Activated CD4-positive, alpha-beta T cell treated with anti-CD3 and anti-CD28 coated beads for 36 hours (primary cell): ENCODE measurements at regions not wholly inside any gene's neighbourhood (a gene's known extent, or its start where the extent isn't known, plus 50 kb on each side); places are given as distances from the start of the nearest gene placed in this dataset.

Experiments used
- ATAC-seq: fragments of 200-7000 bp; cut with Tn5 transposase; one replicate; pipeline ENCODE4 v1.10.0; 2021; ENCODE audit warnings: mild to moderate bottlenecking, moderate library complexity
- CTCF ChIA-PET: fragments of 350-600 bp; sonication (Branson Sonifier 250); formaldehyde crosslinking; loops from one replicate; lab custom pipeline; 2021; ENCODE audit warnings: antibody characterized with exemption; lab: Charles Lee
- POLR2A ChIA-PET: fragments of 350-600 bp; sonication (Branson Sonifier 250); formaldehyde crosslinking; loops from one replicate; lab custom pipeline; 2021; ENCODE audit warnings: antibody characterized with exemption, inconsistent platforms; lab: Charles Lee
- DNase-seq: peaks from one replicate; pipeline ENCODE4 v3.0.0-alpha.2; 2020
- H3K27ac Mint-ChIP-seq: one replicate; pipeline ENCODE4 v1.8.0; 2021; ENCODE audit warnings: mixed read lengths
- H3K27me3 Mint-ChIP-seq: one replicate; pipeline ENCODE4 v1.8.0; 2021; ENCODE audit warnings: mixed read lengths
- H3K36me3 Mint-ChIP-seq: one replicate; pipeline ENCODE4 v1.8.0; 2021; ENCODE audit warnings: low read depth, mixed read lengths
- H3K4me1 Mint-ChIP-seq: one replicate; pipeline ENCODE4 v1.8.0; 2021; ENCODE audit warnings: mixed read lengths
- H3K4me3 Mint-ChIP-seq: one replicate; pipeline ENCODE4 v1.8.0; 2021; ENCODE audit warnings: mild to moderate bottlenecking, moderate library complexity, mixed read lengths
- H3K9me3 Mint-ChIP-seq: one replicate; pipeline ENCODE4 v1.8.0; 2021; ENCODE audit warnings: low read depth, mixed read lengths
- intact Hi-C, 2 experiments: fragments of 100-400 bp; cut with DNase I in 1 of 2; cut with micrococcal nuclease in 1 of 2; formaldehyde crosslinking; loops; one replicate each; pipeline versions ENCODE4 v1.14.2 to v1.15.1; 2022 to 2024; cut with DNase I, micrococcal nuclease

DNA sequence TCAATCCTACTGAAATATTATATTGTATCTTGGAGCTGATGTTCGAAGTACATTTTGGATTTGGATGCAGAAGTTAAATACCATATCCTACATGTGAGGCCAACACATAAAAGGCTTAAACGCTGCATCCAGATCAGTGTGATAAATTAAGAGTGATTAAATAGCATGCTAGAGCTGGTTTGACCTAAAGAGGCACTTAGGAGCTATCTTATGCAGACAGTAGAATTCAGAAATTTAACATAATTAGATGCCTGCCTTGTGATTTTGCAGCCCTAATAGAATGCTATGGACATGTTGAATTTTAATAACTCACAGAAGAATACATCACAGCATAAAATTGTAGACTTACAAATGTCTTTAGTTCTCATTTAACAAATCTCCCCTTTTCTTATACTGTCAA lies 501.2 kb upstream of the LINC00305 start:
- ATAC-seq (no peak), DNase-seq (no peak)
- Mint-ChIP-seq H3K36me3 (no peaks in the 10 kb centered on the region), H3K4me3 (no peak overlapping the region), H3K4me1 (no peaks in the 10 kb centered on the region), H3K27me3 (no peaks in the 10 kb centered on the region), H3K9me3 (peaks cover 8% of the 10 kb centered on the region), H3K27ac (no peak overlapping the region)
- ChIA-PET CTCF (no interaction called here), POLR2A (no interaction called here)
- intact Hi-C loops = no loop called here

DNA sequence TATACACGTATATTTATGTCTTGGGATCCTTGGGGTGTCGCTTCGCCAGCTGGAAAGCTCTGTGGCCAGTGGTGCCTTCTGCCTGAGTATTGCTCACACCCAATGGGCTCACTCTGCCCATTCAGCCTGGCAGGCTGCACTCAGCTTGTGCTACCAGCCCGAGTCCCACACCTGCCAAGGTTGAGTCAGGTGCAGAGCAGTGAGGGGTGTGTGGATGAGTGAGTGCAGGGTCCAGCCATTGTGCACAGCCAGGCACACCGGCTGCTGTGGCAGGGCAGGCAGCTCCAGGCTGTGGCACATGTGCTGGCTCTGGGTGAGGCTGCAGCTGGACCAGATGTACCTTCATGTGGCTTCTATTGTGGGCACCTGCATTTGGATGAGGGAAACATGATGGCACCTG lies 496.9 kb upstream of the LINC00305 start:
- Mint-ChIP-seq H3K4me3 (no peak overlapping the region), H3K9me3 (peaks cover 12% of the 10 kb centered on the region), H3K27ac (no peak overlapping the region), H3K27me3 (no peaks in the 10 kb centered on the region), H3K36me3 (no peaks in the 10 kb centered on the region), H3K4me1 (no peaks in the 10 kb centered on the region)
- DNase-seq = no peak
- CTCF ChIA-PET = no interaction called here
- POLR2A ChIA-PET = no interaction called here
- intact Hi-C loops = no loop called here
- ATAC-seq = no peak

DNA sequence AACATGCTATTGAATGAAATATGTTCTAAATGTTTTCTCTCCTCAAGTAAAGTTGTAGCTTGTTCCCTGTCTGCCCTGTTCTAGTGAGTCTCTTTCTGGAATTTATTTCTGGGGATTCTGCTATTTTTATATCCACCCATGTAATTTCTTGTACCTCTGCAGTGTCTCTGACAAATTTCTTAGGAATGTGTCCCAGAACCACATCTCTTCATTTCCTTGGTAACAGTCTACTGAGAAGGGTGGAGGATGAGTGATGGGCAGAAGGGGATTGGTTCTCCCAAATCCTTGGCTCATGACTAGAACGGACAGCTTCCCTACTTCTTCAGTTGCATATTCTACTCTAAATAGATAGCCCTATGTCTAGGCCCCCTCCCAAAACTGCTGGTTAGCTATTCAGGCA lies 490.6 kb upstream of the LINC00305 start:
- intact Hi-C loops = no loop called here
- no peaks in the 10 kb centered on the region for H3K36me3 Mint-ChIP-seq
- POLR2A ChIA-PET = no interaction called here
- CTCF ChIA-PET = no interaction called here
- no peaks in the 10 kb centered on the region for H3K4me1 Mint-ChIP-seq
- DNase-seq (no peak), ATAC-seq (no peak)
- H3K27ac Mint-ChIP-seq = no peak overlapping the region
- H3K27me3 Mint-ChIP-seq = no peaks in the 10 kb centered on the region
- H3K9me3 Mint-ChIP-seq = peaks cover 4% of the 10 kb centered on the region
- no peak overlapping the region for H3K4me3 Mint-ChIP-seq

DNA sequence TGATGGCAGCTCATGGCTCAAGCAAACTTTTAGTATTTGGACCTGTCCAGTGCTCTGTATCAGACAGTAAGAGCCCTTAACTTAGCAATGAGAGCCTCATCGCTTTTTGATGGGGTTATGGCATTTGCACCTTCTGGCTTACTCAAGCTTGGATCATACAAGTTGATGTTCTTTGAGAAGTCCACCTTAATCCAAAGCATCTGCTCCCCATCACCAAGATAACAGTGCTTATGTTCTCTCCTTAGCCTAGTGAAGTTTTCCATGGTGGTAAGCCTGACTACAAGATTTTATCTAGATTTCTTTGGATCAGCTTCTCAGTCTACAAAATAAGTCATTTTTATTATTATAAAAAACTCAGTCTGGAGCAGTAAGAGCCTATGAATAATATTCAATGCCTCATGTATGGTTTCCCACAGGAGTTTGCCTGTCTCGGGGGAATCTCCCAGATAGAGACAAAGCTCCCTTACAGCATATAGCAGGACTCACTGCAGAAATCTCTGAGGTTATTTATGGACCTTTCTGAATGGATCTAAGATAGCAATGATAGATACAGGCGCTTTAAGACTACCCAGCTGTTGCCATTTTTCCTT lies 472.2 kb upstream of the LINC00305 start:
- DNase-seq (no peak), ATAC-seq (no peak)
- Mint-ChIP-seq H3K4me1 (no peaks in the 10 kb centered on the region), H3K9me3 (peaks cover 4% of the 10 kb centered on the region), H3K27ac (no peak overlapping the region), H3K27me3 (no peaks in the 10 kb centered on the region), H3K36me3 (no peaks in the 10 kb centered on the region), H3K4me3 (no peak overlapping the region)
- ChIA-PET CTCF (no interaction called here), POLR2A (no interaction called here)
- intact Hi-C loops = no loop called here

DNA sequence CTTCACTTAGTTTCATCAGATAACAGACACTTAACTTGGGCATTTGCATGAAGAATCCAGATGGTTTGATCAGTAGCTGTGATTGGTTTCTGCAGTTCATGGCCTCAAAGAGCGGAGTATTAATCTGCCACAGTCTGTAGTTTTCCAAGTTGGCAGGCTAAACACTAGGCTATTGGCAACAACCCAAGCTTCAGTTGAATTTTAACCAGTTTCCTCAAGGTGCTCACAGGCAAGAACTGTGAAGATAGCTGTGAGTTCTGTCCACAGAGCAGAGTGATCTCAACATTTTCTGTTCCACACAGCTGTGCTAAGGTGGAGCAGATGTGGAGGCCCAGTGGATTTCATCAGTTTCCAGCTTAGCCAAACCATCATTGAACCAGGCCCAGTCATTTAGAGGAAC lies 469.5 kb upstream of the LINC00305 start:
- ATAC-seq = no peak
- no peak overlapping the region for H3K27ac Mint-ChIP-seq
- H3K27me3 Mint-ChIP-seq = no peaks in the 10 kb centered on the region

DNA sequence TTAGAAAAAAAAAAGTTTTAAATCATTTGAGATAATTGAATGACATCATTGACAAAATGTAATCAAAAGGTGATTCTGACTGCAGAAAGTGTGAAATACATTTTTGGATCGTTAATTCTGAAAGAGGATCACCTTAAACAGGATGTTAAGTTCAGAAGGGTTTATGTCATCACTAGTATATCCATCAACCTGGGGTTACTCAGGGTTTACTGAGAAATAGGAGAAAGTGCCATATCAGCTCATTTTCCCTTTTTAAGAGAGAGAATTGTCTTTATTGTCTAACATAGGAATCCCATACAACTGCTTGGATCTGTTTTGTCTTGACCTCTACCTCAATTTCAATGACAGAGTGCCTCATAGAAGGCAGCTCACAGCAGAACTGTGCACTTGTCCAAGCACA lies 466.1 kb upstream of the LINC00305 start:
- Mint-ChIP-seq H3K9me3 (no peaks in the 10 kb centered on the region), H3K4me1 (no peaks in the 10 kb centered on the region), H3K27ac (no peak overlapping the region), H3K36me3 (no peaks in the 10 kb centered on the region), H3K27me3 (no peaks in the 10 kb centered on the region), H3K4me3 (no peak overlapping the region)
- DNase-seq = no peak
- intact Hi-C loops = no loop called here
- no peak for ATAC-seq
- ChIA-PET POLR2A (no interaction called here), CTCF (no interaction called here)

More for the DNA sequence above, 469.5 kb upstream of the LINC00305 start:
- Mint-ChIP-seq H3K36me3 (no peaks in the 10 kb centered on the region), H3K4me3 (no peak overlapping the region), H3K9me3 (peaks cover 2% of the 10 kb centered on the region), H3K4me1 (no peaks in the 10 kb centered on the region)
- CTCF ChIA-PET = no interaction called here
- intact Hi-C loops = no loop called here
- POLR2A ChIA-PET = no interaction called here
- no peak for DNase-seq

DNA sequence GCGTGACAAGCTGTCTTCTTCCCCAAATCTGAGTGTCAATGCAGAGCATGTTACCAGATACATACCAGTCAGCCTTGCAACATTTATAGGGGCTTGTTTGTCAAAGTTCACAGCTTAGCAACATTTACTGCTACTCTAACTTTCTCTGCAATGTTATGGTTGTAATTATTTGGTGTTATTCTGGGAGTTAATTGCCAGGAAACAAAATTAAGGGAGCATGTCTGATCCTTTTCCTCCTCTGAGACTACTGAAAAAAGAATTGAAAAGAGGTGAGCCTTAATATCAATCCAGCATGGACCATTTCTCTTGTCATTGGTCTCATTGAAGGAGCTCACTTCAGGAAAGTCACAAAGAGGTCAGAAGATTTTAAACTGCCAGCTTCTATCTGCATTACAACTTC lies 465.6 kb upstream of the LINC00305 start:
- ATAC-seq (no peak), DNase-seq (no peak)
- ChIA-PET CTCF (no interaction called here), POLR2A (no interaction called here)
- Mint-ChIP-seq H3K9me3 (peaks cover 6% of the 10 kb centered on the region), H3K4me1 (no peaks in the 10 kb centered on the region), H3K36me3 (no peaks in the 10 kb centered on the region), H3K27ac (no peak overlapping the region), H3K27me3 (no peaks in the 10 kb centered on the region), H3K4me3 (no peak overlapping the region)
- intact Hi-C loops = no loop called here

DNA sequence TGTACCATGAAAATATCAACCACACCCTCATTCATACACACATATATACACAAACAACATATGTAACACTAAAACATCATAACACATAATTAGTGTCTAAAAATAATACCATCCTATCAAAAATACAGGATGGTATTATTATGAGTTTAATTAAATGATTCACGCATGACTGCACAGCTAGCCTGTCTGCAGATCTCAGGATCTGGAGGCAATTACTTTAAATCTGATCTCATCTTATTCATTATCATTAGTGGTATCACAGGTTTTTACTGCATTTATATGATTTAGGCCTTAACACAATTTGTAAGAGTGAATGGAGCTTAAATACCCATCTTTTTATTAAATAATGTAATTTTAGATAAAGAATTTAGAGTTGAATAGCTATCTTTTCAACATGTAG lies 443.4 kb upstream of the LINC00305 start:
- no peak overlapping the region for H3K4me3 Mint-ChIP-seq

DNA sequence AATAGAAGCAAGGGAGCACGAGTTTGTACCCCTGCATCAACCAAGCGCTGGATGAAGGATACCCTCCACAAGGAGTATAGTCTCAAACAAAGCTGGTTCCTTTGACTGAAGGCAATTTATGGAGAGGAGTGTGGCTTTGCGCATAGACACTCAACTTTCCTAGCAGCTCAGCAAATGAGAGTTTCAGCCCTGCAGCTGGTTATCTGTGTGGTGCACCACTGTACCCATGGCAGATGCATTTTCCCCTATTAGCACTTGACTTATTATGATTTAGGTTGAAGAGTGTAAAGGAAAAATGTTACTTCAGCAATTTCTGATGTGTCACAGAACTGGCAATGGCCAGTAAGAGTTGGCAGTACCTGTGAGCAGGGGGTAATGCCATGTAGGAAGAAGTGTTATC lies 440.1 kb upstream of the LINC00305 start:
- H3K4me1 Mint-ChIP-seq = no peaks in the 10 kb centered on the region
- no peaks in the 10 kb centered on the region for H3K36me3 Mint-ChIP-seq
- H3K27me3 Mint-ChIP-seq = no peaks in the 10 kb centered on the region
- intact Hi-C loops = no loop called here
- ATAC-seq = no peak
- H3K9me3 Mint-ChIP-seq = peaks cover 9% of the 10 kb centered on the region
- POLR2A ChIA-PET = no interaction called here
- no peak for DNase-seq
- CTCF ChIA-PET = no interaction called here
- H3K4me3 Mint-ChIP-seq = no peak overlapping the region
- no peak overlapping the region for H3K27ac Mint-ChIP-seq

More for the DNA sequence above, 443.4 kb upstream of the LINC00305 start:
- H3K27me3 Mint-ChIP-seq = no peaks in the 10 kb centered on the region
- DNase-seq = no peak
- no peak overlapping the region for H3K27ac Mint-ChIP-seq
- ATAC-seq = no peak
- peaks cover 10% of the 10 kb centered on the region for H3K9me3 Mint-ChIP-seq
- POLR2A ChIA-PET = no interaction called here
- H3K4me1 Mint-ChIP-seq = no peaks in the 10 kb centered on the region
- CTCF ChIA-PET = no interaction called here
- intact Hi-C loops = no loop called here
- no peaks in the 10 kb centered on the region for H3K36me3 Mint-ChIP-seq

DNA sequence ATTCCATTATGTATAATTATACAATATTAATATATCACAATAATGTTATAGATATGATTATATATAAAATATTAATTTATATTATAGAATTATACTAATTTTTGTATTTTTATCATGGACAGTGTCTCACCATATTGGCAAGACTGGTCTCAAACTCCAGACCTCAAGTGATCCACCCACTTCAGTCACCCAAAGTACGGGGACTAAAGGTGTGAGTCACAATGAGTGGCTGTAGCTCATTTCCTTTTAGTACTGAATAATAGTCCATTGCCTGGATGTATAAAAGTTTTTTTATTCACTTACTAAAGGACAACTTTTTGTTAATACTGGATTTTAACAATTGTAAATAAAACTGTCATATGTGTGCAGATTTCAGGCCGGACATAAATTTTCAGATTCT lies 417.6 kb upstream of the LINC00305 start:
- CTCF ChIA-PET = no interaction called here
- H3K27ac Mint-ChIP-seq = no peak overlapping the region
- no peak for ATAC-seq
- intact Hi-C loops = no loop called here
- peaks cover 11% of the 10 kb centered on the region for H3K9me3 Mint-ChIP-seq
- H3K36me3 Mint-ChIP-seq = no peaks in the 10 kb centered on the region
- H3K4me3 Mint-ChIP-seq = no peak overlapping the region
- no peaks in the 10 kb centered on the region for H3K4me1 Mint-ChIP-seq
- DNase-seq = no peak
- POLR2A ChIA-PET = no interaction called here
- H3K27me3 Mint-ChIP-seq = no peaks in the 10 kb centered on the region

DNA sequence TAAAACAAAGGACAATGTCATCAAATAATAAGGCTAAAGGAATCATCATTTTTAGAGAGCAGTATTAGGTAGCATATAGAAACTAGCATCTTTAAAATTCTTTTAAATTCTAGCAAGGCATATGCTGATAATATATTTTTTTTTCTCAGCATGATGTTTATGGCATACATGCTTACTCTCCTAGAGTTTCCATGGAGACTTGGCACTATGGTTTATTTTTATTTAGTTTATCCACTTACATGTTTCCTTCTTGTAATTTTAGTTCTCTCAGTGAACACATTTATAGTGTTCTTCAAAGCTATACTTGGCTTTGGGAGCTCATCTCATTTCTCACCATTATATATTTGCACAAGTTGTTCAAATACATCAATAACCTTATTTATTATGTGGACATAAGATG lies 413.8 kb upstream of the LINC00305 start:
- intact Hi-C loops = no loop called here
- H3K27ac Mint-ChIP-seq = no peak overlapping the region
- H3K4me3 Mint-ChIP-seq = no peak overlapping the region
- peaks cover 10% of the 10 kb centered on the region for H3K9me3 Mint-ChIP-seq
- ATAC-seq (no peak), DNase-seq (no peak)
- ChIA-PET CTCF (no interaction called here), POLR2A (no interaction called here)
- no peaks in the 10 kb centered on the region for H3K36me3 Mint-ChIP-seq
- no peaks in the 10 kb centered on the region for H3K27me3 Mint-ChIP-seq
- no peaks in the 10 kb centered on the region for H3K4me1 Mint-ChIP-seq

DNA sequence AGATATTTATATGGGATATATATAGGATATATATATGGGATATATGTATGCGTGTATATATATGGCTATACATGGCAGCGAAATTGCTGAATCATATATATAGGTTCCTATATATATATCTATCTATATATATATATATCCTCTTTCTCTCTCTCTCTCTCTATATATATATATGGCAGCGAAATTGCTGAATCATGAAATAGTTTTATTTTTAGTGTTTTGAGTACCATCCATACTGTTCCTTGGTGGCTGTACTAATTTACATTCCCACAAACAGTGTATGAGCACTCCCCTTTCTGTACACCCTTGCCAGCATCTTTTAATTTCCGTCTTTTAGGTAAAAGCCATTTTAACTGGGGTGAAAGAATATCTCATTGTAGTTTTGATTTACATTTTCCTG lies 397.6 kb upstream of the LINC00305 start:
- H3K4me1 Mint-ChIP-seq = no peaks in the 10 kb centered on the region
- DNase-seq (no peak), ATAC-seq (no peak)
- no peak overlapping the region for H3K4me3 Mint-ChIP-seq
- H3K36me3 Mint-ChIP-seq = no peaks in the 10 kb centered on the region
- H3K9me3 Mint-ChIP-seq = peaks cover 5% of the 10 kb centered on the region
- no peaks in the 10 kb centered on the region for H3K27me3 Mint-ChIP-seq
- intact Hi-C loops = loop anchor here in 1 of 2 experiments (10.0 kb wide), 1 partner anchor 1098 kb away; no protein-coding TSS in a partner anchor
- ChIA-PET CTCF (no interaction called here), POLR2A (no interaction called here)
- H3K27ac Mint-ChIP-seq = no peak overlapping the region

DNA sequence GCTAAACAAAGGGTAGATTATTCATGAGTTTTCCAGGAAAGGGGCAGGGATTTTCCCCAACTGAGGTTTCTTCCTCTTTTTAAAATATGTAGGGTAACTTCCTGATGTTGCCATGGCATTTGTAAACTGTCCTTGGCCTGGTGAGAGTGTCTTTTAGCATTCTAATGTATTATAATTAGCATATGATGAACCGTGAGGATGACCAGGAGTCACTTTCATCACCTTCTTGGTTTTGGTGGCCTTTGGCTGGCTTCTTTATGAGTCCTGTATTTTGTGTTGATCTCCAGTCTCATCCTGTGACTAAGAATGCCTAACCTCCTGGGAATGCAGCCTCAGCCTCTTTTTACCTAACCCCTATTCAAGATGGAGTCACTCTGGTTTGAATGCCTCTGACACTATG lies 391.0 kb upstream of the LINC00305 start:
- Mint-ChIP-seq H3K27me3 (no peaks in the 10 kb centered on the region), H3K4me1 (no peaks in the 10 kb centered on the region), H3K9me3 (peaks cover 11% of the 10 kb centered on the region), H3K4me3 (no peak overlapping the region), H3K27ac (no peak overlapping the region), H3K36me3 (no peaks in the 10 kb centered on the region)
- no peak for ATAC-seq
- POLR2A ChIA-PET = no interaction called here
- CTCF ChIA-PET = no interaction called here
- DNase-seq = no peak
- intact Hi-C loops = loop anchor here in 1 of 2 experiments (10.0 kb wide), 1 partner anchor 1105 kb away; no protein-coding TSS in a partner anchor
